ENCODE measurements at regions not wholly inside any gene's neighbourhood (a gene's known extent, or its start where the extent isn't known, plus 50 kb on each side); places are given as distances from the start of the nearest gene placed in this dataset.

GRCh38 chr5:158278216-158278925, 419.4 kb upstream of the CLINT1 start:
- FAIRE-seq (no peak), DNase-seq (ENCODE audit: low spot score in 2 of 2) (no peak)

GRCh38 chr5:158277276-158277675, 418.3 kb upstream of the CLINT1 start:
- FAIRE-seq (no peak), DNase-seq (ENCODE audit: low spot score in 2 of 2) (no peak)

- DNase-seq (ENCODE audit: low spot score in 2 of 2) (no peak), FAIRE-seq (no peak)
Observed at GRCh38 chr5:158276692-158277091, 417.7 kb upstream of the CLINT1 start.

DNA sequence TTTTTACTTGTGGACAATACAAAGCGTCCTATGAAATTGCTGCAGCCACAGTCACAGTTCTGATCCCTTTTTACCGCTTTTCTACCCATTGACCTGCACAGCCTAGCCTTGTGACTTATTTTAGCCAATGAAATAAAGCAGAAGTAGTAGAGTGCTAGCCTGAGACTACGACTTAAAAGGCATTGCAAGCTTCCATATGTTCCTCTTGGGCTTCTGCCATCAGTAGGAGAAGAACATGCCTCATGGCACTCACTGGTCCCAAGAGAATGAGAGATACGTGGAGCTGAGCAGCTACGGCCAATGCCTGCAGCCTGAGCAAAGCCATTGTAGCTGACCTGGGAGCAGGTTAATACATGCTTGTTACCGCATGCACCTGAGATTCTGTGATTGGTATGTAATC, 416.6 kb upstream of the CLINT1 start:
- DNase-seq (ENCODE audit: low spot score in 2 of 2) = no peak
- no peak for FAIRE-seq

DNA sequence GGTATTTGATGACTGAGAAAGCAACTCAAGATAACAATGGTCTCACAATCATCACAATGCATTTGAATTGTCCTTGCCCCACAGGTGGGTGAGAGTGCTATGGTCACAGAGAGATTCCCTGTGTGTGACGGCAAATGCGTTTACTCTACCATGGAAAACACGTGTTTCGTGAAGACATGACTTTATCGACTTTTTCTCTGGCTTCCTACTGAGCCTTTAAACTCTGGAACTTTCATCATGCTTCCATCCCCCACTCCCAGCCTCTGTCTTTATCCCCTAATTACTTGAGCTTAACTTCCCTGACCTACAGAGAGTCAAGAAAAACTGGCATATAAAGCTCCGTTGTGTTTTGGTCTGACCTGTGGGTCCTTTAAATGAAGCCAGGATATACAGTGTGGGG, 414.1 kb upstream of the CLINT1 start:
- FAIRE-seq = no peak
- no peak for DNase-seq (ENCODE audit: low spot score in 2 of 2)

DNA sequence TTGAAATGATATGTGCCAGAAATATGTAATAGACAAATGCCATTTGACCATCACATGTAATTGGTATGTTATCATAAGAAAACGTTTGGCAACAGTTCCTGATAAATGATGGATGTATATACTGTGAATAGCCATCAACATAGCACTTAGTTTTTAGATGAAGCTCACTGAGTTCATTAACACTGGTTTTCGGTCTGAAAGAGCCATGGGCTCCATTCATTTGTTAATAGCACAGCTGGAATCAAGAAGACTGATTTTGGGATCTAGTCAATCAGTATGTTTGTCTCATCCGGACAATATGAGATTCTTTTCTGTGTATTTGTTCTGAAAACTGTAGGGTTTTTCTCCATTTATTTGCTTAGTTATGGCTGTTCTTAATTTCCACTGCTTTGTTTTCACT, 413.5 kb upstream of the CLINT1 start:
- no peak for FAIRE-seq
- no peak for DNase-seq (ENCODE audit: low spot score in 2 of 2)

DNA sequence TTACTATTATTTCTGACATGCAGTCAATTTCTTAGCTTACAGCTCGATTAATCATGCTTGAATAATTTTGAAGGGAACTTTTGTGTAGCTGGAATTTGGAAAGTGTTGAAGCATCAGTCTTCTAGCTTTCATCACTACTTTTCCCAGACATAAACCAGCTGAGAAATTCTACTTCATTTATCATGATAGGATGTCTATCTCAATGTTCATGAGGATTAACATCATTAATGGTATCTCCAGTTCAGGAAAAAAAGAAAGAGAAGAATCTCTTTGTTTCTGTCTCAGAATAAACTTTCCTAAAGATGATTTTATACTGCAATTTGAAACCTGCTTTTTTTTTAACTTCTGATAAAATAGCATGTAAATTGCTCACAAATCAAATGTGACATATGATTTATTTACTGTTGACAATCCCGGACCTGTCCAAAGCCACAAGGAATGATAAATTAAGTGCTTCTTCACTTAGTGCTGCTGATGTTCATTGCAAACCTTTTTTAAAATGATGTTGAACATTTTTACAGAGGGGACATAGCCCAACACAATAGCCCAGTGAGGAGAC, 412.1 kb upstream of the CLINT1 start:
- FAIRE-seq (no peak), DNase-seq (ENCODE audit: low spot score in 2 of 2) (no peak)

- DNase-seq (ENCODE audit: low spot score in 2 of 2) = no peak
- FAIRE-seq = no peak
Observed at GRCh38 chr5:158268286-158268685, 409.3 kb upstream of the CLINT1 start.

- FAIRE-seq = no peak
Observed at GRCh38 chr5:158267228-158267627, 408.3 kb upstream of the CLINT1 start.

DNA sequence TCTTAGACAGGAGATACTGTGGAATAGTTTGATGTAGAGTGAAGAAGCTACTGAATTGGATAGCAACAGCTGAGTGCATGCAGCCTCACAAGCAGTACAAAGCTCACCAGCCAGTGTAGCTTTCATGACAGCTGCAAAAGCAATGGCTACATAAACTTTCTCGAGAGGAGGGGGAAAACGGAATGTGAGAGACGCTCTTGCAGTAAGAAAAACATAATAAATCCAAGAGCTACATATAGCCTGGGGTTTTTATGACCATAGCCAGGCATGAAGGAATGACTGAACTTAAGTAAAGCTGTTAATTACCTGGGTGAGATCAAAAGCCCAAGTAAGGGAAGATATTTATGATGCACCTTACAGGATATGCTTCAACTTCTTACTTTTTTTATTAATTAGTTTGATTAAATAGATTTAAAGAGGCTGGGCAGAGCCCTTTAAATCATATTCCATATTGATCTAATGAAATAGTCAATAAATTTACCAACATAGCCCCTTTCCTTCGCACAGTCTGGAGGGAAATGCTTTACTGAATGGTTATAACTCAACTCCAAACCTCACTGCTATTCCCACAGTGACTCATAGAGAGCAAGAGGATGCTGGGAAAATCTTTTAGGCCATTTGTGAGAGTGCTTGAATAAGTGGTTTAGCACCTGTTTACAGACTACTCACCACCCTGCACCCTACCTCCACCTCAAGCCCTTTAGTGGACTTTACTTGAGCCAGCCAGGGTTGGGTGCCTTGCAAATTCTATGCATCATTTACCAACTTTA, 407.2 kb upstream of the CLINT1 start:
- FAIRE-seq (no peak), DNase-seq (ENCODE audit: low spot score in 2 of 2) (no peak)

More at GRCh38 chr5:158267228-158267627, 408.3 kb upstream of the CLINT1 start:
- no peak for DNase-seq (ENCODE audit: low spot score in 2 of 2)

GRCh38 chr5:158265346-158265745, 406.4 kb upstream of the CLINT1 start:
- no peak for DNase-seq (ENCODE audit: low spot score in 2 of 2)
- no peak for FAIRE-seq

DNA sequence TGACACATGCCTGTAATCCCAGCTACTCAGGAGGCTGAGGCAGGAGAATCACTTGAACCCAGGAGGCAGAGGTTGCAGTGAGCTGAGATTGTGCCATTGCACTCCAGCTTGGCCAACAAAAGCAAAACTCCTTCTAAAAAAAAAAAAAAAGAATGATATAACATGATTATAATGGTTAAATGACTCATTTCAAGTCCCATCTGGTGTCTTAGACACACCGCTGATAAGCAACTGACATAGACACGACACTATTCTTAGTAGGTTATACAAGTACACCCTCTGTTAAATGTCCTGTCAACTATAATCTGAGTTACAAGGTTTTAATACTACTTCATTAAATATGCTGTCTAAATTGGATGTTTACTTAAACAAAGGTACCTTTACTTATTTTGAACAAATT, 405.3 kb upstream of the CLINT1 start:
- FAIRE-seq = no peak
- no peak for DNase-seq (ENCODE audit: low spot score in 2 of 2)

DNA sequence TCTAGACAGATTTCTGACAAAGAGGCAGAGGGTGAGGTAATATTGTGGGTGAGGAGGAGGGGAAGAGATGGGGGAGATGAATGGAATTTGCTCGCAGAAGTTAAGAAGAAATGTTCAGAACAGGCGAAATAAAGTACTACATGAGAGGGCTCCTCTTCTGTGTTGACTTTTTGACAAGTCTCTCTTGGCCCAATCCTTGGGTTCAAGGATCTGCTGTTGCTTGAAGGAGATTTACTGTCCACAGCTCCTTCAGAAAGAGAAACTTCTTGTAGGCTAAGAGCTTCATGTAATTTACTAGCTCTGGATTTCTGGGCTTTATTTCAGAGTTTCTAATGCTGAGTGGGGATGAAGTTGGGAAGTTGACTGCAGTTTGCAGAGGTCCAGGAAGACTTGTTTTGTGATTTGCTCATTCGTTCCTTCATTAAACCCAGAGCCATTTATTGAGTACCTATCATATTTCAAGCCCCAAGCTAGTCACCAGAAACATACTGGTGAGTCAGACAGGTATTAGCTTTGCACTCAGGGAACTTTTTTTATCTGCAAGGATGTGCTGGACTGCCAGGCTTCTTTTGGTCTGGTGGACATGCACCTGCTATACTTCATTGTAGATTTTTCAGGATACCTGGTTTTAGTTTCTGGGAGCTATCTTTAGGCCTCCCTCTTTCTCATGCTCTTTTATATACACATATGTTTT, 402.9 kb upstream of the CLINT1 start:
- FAIRE-seq (no peak), DNase-seq (ENCODE audit: low spot score in 2 of 2) (no peak)

GRCh38 chr5:158256096-158256495, 397.2 kb upstream of the CLINT1 start:
- FAIRE-seq (no peak), DNase-seq (ENCODE audit: low spot score in 2 of 2) (no peak)

DNA sequence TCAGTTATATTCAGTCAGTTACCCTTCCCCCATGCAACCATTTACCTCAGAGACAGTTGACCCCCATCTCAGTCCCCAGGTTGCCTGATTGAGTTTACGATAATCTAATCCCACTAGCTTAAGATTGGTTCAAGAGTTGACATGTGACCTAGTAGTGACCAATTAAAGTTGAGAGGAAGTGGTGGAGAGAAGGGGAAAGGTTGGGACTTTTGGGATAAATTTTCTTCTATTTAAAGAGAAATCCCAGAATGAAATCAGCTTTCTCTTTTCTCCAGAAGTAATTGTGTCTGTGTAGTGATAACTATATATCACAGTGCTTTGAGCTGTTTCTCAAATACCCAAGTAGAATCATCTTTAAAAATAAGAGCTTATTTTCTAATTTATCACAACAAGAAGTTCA, 396.7 kb upstream of the CLINT1 start:
- DNase-seq (ENCODE audit: low spot score in 2 of 2) = no peak
- FAIRE-seq = no peak

DNA sequence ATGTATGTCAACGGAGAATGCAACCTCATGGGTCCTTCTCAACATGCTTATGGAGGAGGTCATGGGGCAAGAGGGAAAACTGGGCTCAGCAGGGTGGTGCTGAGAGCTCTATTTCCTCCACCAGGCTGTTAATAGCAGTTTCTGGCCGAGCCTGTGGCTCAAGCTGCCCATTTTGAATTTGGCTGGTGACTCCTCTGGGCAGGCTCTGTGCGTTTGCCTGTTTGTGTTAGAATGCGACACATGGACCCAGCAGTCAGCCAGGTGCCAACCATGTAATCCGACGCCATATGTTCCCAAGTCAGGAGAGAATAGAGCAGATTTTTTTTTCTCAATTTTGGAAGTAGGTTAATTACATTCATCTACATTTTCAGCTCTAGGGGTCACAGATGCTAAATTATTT, 387.7 kb upstream of the CLINT1 start:
- FAIRE-seq (no peak), DNase-seq (ENCODE audit: low spot score in 2 of 2) (no peak)

DNA sequence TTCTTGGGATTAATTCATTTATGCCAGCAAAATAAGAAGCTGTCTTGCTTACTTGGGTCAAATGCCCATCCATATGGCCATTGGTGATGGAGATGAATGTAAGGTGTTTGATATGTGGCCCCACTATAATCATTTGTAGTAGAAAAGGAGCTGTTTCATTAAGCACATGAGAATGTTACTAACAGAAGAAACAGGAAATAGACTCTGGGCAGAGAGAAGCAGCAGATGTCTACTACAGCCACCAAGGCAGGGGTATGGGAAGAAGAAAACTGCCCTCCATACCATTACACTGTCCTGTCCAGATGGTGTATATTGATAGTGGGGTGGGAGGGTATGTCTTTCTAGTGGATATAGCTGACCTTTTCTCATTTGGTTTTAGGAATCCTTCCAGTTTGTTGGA, 386.6 kb upstream of the CLINT1 start:
- FAIRE-seq = no peak
- DNase-seq (ENCODE audit: low spot score in 2 of 2) = no peak

DNA sequence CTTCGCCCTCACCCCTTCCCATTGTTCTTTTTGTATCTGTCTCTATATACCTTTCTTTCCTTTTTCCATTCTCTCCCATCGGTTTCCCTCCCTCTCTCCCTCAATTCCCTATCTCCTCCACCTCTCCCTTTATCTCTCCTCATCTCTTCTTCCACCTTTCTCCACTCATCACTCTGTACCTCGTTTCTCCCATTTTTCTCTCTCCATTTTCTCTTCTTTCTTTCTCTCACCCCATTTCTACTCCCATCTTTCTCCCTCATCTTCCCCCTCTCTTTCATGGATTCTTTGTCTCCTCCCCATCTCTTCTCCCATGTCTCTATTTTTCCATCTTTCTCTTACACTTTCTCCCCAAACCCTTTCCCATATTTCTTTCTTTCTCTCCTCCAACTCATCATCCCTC, 385.9 kb upstream of the CLINT1 start:
- no peak for FAIRE-seq
- DNase-seq (ENCODE audit: low spot score in 2 of 2) = no peak

DNA sequence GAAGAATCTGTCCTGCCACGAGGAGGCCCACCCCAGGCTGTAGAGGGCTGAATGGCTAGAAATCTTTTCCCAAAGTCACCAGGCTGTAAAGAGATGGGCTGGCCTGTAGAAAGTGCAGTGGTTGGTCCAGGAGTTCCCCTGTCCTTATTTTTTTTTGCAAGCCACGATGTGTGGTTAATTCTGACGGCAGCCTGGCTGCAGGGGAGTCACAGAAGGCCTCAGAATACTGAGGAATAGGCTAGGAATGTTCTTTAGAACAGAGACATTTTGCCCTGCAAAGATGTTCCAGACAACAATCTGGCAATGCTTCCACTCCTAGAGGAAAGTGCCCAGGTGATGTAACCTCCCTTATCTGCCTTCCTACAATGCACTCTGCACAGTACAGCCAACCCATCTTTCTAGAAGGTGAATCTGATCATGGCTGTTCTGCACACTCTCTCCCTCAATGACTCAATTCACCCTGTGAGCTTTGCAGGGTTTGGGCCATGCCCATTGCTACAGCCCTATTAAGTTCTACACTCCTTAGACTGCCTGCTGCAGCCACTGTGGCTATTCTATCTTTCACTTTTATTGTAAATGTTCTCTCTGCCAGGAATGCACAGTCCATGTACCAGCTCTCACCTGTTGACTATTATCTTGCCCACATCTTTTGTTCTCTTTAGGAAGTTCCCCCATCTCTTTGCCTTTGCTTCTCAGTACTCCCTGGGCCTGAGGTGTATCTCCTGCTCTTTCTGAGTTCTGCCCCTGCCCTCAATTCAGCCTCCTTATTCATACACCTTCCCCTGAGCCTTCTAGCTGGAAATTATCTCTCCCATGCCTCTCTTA, 377.8 kb upstream of the CLINT1 start:
- FAIRE-seq (no peak), DNase-seq (ENCODE audit: low spot score in 2 of 2) (no peak)

GRCh38 chr5:158235159-158235547, 376.2 kb upstream of the CLINT1 start:
- FAIRE-seq = no peak

More at GRCh38 chr5:158235159-158235547, 376.2 kb upstream of the CLINT1 start:
- no peak for DNase-seq (ENCODE audit: low spot score in 2 of 2)

All from frontal cortex (tissue), 3 donors.